GM12878 (cell line): ENCODE measurements at regions not wholly inside any gene's neighbourhood (a gene's known extent, or its start where the extent isn't known, plus 50 kb on each side); places are given as distances from the start of the nearest gene placed in this dataset.

ENCODE experiments used
- ATAC-seq: fragments of 200-7000 bp; cut with Tn5 transposase; 3 replicates; pipeline ENCODE4 v1.9.1; 2020; ENCODE audit warnings: mild to moderate bottlenecking, moderate library complexity
- BruUV-seq: library from RNA; stranded (reverse); fragments of 400-500 nt; replicated peaks from 2 replicates; lab custom pipeline; 2021; lab: Mats Ljungman, UMichigan
- CTCF ChIA-PET: fragments of 300-600 bp; sonication (Branson Sonifier 250); formaldehyde crosslinking; extraction: SDS; loops from one replicate; lab custom pipeline; 2021; ENCODE audit warnings: inconsistent platforms; lab: Yijun Ruan, JAX
- POLR2A ChIA-PET: fragments of 350-600 bp; formaldehyde crosslinking; extraction: SDS; loops from one replicate; lab custom pipeline; 2021; ENCODE audit warnings: inconsistent platforms; lab: Charles Lee
- RAD21 ChIA-PET: fragments of 300-600 bp; sonication (Branson Sonifier 250); formaldehyde crosslinking; loops from one replicate; lab custom pipeline; 2023; ENCODE audit warnings: antibody characterized with exemption; ENCODE audit not compliant: unreplicated experiment; lab: Charles Lee
- SMC1A ChIA-PET: fragments of 300-600 bp; sonication (Branson Sonifier 250); formaldehyde crosslinking; loops from one replicate; lab custom pipeline; 2023; ENCODE audit not compliant: unreplicated experiment, uncharacterized antibody; lab: Charles Lee
- DNase-seq: peaks from one replicate; pipeline ENCODE4 v3.0.0-alpha.2; 2011; ENCODE audit warnings: low read depth, low spot score
- FAIRE-seq: peaks from 3 replicates; lab custom pipeline; 2011; peaks lifted over from hg19 to GRCh38; lab: Jason Lieb, UNC
- H2AFZ ChIP-seq: 2 replicates; pipeline ENCODE4 v1.6.0; 2011; ENCODE audit warnings: low read depth, low read length, control low read depth; ENCODE audit not compliant: control insufficient read depth
- H3K27ac ChIP-seq: 2 replicates; pipeline ENCODE4 v1.5.1; 2011; ENCODE audit warnings: control low read depth; ENCODE audit not compliant: control insufficient read depth, insufficient read depth
- H3K27me3 ChIP-seq, 2 experiments: replicated peaks in 1 of 2; 2 replicates each; pipeline versions ENCODE4 v1.6.0 to v1.6.1; 2011; ENCODE audit warnings: low read length in 1 of 2; ENCODE audit not compliant: control insufficient read depth in 2 of 2, insufficient read depth in 2 of 2
- H3K36me3 ChIP-seq, 2 experiments: 2 replicates each; pipeline ENCODE4 v1.5.1; 2011; ENCODE audit warnings: low read length in 1 of 2; ENCODE audit not compliant: control insufficient read depth in 2 of 2, insufficient read depth in 2 of 2
- H3K4me1 ChIP-seq: 2 replicates; pipeline ENCODE4 v1.6.1; 2011; ENCODE audit warnings: mild to moderate bottlenecking, low read length, moderate library complexity, mixed read lengths; ENCODE audit not compliant: control insufficient read depth, insufficient read depth
- H3K4me2 ChIP-seq: 2 replicates; pipeline ENCODE4 v1.6.0; 2011; ENCODE audit warnings: control low read depth; ENCODE audit not compliant: control insufficient read depth, insufficient read depth
- H3K4me3 ChIP-seq: fragments of 200-600 bp; sonication (generic); 2 replicates; pipeline ENCODE4 v1.5.1; 2016
- H3K79me2 ChIP-seq: 2 replicates; pipeline ENCODE4 v1.6.0; 2011; ENCODE audit warnings: low read length; ENCODE audit not compliant: control insufficient read depth, insufficient read depth
- H3K9ac ChIP-seq: 2 replicates; pipeline ENCODE4 v1.8.0; 2011; ENCODE audit warnings: low read length, control low read depth, mixed read lengths; ENCODE audit not compliant: control insufficient read depth, insufficient read depth
- H3K9me3 ChIP-seq: replicated peaks from 3 replicates; pipeline ENCODE4 v1.5.1; 2011; ENCODE audit warnings: mild to moderate bottlenecking, low read length; ENCODE audit not compliant: control insufficient read depth, insufficient read depth
- H4K20me1 ChIP-seq: 2 replicates; pipeline ENCODE4 v1.6.0; 2011; ENCODE audit not compliant: control insufficient read depth, insufficient read depth
- ATF3 ChIP-seq: IDR thresholded peaks from 2 replicates; pipeline ENCODE4 v1.6.1; 2011; ENCODE audit warnings: low read depth, mild to moderate bottlenecking, low read length, moderate library complexity, borderline replicate concordance; ENCODE audit errors: extremely low read depth
- BCL11A ChIP-seq: IDR thresholded peaks from 2 replicates; pipeline ENCODE4 v1.6.1; 2011; ENCODE audit warnings: low read depth, low read length
- BRCA1 ChIP-seq: IDR thresholded peaks from 2 replicates; pipeline ENCODE4 v1.6.1; 2011; ENCODE audit warnings: low read depth, low read length, improper control_type of control experiment
- CBX5 ChIP-seq: sonication (generic); IDR thresholded peaks from 2 replicates; pipeline ENCODE4 v1.6.1; 2016; ENCODE audit warnings: low read depth, moderate library complexity, mild to moderate bottlenecking, inconsistent platforms
- DPF2 ChIP-seq: fragments of 450-650 bp; IDR thresholded peaks from 2 replicates; pipeline ENCODE4 v1.6.1; 2017; ENCODE audit warnings: mild to moderate bottlenecking
- GABPA ChIP-seq: IDR thresholded peaks from 2 replicates; pipeline ENCODE4 v1.6.1; 2014; ENCODE audit warnings: antibody characterized with exemption, low read depth, mild to moderate bottlenecking, inconsistent platforms
- MYB ChIP-seq: fragments of 150-350 bp; IDR thresholded peaks from 2 replicates; pipeline ENCODE4 v1.6.1; 2014; ENCODE audit warnings: mild to moderate bottlenecking, low read depth, low read length, borderline replicate concordance
- PBX3 ChIP-seq: IDR thresholded peaks from 2 replicates; pipeline ENCODE4 v1.6.1; 2011; ENCODE audit warnings: mild to moderate bottlenecking, low read depth, low read length, moderate library complexity; ENCODE audit not compliant: insufficient replicate concordance
- RB1 ChIP-seq: fragments of 450-650 bp; formaldehyde crosslinking; IDR thresholded peaks from 2 replicates; pipeline ENCODE4 v1.6.1; 2017; ENCODE audit warnings: mild to moderate bottlenecking, borderline replicate concordance
- STAT1 ChIP-seq: fragments of 450-650 bp; conservative IDR thresholded peaks from 2 replicates; pipeline ENCODE4 v1.6.1; 2014; ENCODE audit warnings: antibody characterized with exemption, mild to moderate bottlenecking
- WRNIP1 ChIP-seq: IDR thresholded peaks from 2 replicates; pipeline ENCODE4 v1.6.1; 2011; ENCODE audit warnings: low read depth, low read length, improper control_type of control experiment, borderline replicate concordance
- YBX1 ChIP-seq: fragments of 450-650 bp; IDR thresholded peaks from 2 replicates; pipeline ENCODE4 v1.6.1; 2016; ENCODE audit warnings: antibody characterized with exemption
- ZNF24 ChIP-seq: fragments of 450-650 bp; IDR thresholded peaks from 2 replicates; pipeline ENCODE4 v1.6.1; 2017; ENCODE audit warnings: antibody characterized with exemption, mild to moderate bottlenecking
- WGBS: methylation state at CpG from one replicate; pipeline ENCODE4 v1.1.6; 2016; ENCODE audit warnings: low lambda C conversion rate; ENCODE audit not compliant: insufficient replicate concordance, insufficient coverage; ENCODE audit errors: missing lambda C conversion rate; 5-methylcytosine and 5-hydroxymethylcytosine counted together
- in situ Hi-C: fragments of 300-500 bp; cut with MboI; formaldehyde crosslinking; loops from 9 replicates; pipeline ENCODE4 v1.14.3; 2018; ENCODE audit warnings: mixed read lengths
- intact Hi-C: fragments of 100-400 bp; cut with micrococcal nuclease; formaldehyde crosslinking; loops from one replicate; pipeline ENCODE4 v1.14.2; 2022; ENCODE audit not compliant: unreplicated experiment
- TF ChIP-seq, protein P1 (sequence below): fragments of 450-650 bp; formaldehyde crosslinking; IDR thresholded peaks from 2 replicates; pipeline ENCODE4 v1.5.0; 2022; ENCODE audit warnings: mild to moderate bottlenecking, missing genetic modification characterization
- TF ChIP-seq, protein P2 (sequence below): fragments of 450-650 bp; IDR thresholded peaks from 2 replicates; pipeline ENCODE4 v1.6.1; 2017; ENCODE audit warnings: mild to moderate bottlenecking, moderate library complexity

GRCh38 chr5:66363097-66363496 lies 219.0 kb downstream of the SREK1 start (continued):
- TF ChIP-seq, protein P1, sequence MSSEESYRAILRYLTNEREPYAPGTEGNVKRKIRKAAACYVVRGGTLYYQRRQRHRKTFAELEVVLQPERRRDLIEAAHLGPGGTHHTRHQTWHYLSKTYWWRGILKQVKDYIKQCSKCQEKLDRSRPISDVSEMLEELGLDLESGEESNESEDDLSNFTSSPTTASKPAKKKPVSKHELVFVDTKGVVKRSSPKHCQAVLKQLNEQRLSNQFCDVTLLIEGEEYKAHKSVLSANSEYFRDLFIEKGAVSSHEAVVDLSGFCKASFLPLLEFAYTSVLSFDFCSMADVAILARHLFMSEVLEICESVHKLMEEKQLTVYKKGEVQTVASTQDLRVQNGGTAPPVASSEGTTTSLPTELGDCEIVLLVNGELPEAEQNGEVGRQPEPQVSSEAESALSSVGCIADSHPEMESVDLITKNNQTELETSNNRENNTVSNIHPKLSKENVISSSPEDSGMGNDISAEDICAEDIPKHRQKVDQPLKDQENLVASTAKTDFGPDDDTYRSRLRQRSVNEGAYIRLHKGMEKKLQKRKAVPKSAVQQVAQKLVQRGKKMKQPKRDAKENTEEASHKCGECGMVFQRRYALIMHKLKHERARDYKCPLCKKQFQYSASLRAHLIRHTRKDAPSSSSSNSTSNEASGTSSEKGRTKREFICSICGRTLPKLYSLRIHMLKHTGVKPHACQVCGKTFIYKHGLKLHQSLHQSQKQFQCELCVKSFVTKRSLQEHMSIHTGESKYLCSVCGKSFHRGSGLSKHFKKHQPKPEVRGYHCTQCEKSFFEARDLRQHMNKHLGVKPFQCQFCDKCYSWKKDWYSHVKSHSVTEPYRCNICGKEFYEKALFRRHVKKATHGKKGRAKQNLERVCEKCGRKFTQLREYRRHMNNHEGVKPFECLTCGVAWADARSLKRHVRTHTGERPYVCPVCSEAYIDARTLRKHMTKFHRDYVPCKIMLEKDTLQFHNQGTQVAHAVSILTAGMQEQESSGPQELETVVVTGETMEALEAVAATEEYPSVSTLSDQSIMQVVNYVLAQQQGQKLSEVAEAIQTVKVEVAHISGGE = no peak
- TF ChIP-seq DPF2 (no peak), BCL11A (no peak), RB1 (no peak)

DNA sequence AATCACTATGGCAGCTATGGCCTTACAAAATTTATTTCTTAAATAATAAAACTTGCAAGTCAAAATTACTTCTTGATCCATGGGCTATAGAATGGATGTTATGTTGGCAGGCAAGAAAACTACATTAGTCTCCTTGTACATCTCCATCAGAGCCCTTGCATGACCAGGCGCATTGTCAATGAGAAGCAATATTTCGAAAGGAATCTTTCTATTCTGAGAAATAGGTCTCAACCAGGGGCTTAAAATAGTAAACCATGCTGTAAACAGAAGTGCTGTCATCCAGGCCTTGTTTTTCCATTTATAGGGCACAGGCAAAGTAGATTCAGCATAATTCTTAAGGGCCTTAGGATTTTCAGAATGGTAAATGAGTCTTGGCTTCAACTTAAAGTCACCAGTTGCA lies 220.1 kb downstream of the SREK1 start:
- no TSS peak for BruUV-seq
- Histone ChIP-seq H3K4me2 (no peak overlapping the region), H2AFZ (no peak overlapping the region), H3K27ac (no peak overlapping the region), H3K4me3 (no peak overlapping the region), H3K9ac (no peak overlapping the region), H3K79me2 (no peaks in the 10 kb centered on the region), H3K36me3 (no peaks in the 10 kb centered on the region), H3K27me3 (no peaks in the 10 kb centered on the region), H3K9me3 (no peaks in the 10 kb centered on the region), H4K20me1 (no peaks in the 10 kb centered on the region), H3K4me1 (no peaks in the 10 kb centered on the region)
- FAIRE-seq (no peak), DNase-seq (no peak), ATAC-seq (no peak)
- ChIA-PET SMC1A (no interaction called here), POLR2A (no interaction called here), CTCF (no interaction called here), RAD21 (no interaction called here)
- intact Hi-C loops = no loop called here
- 26% methylated on average over 2 of the region's 2 CpGs for WGBS
- in situ Hi-C loops = no loop called here
- no peak for TF ChIP-seq WRNIP1
- TF ChIP-seq STAT1 = no peak
- TF ChIP-seq ZNF24 = no peak
- no peak for TF ChIP-seq YBX1
- TF ChIP-seq ATF3 = no peak
- TF ChIP-seq CBX5 = no peak
- TF ChIP-seq BCL11A = no peak
- TF ChIP-seq BRCA1 = no peak
- no peak for TF ChIP-seq GABPA
- no peak for TF ChIP-seq PBX3
- no peak for TF ChIP-seq MYB
- TF ChIP-seq, protein P2, sequence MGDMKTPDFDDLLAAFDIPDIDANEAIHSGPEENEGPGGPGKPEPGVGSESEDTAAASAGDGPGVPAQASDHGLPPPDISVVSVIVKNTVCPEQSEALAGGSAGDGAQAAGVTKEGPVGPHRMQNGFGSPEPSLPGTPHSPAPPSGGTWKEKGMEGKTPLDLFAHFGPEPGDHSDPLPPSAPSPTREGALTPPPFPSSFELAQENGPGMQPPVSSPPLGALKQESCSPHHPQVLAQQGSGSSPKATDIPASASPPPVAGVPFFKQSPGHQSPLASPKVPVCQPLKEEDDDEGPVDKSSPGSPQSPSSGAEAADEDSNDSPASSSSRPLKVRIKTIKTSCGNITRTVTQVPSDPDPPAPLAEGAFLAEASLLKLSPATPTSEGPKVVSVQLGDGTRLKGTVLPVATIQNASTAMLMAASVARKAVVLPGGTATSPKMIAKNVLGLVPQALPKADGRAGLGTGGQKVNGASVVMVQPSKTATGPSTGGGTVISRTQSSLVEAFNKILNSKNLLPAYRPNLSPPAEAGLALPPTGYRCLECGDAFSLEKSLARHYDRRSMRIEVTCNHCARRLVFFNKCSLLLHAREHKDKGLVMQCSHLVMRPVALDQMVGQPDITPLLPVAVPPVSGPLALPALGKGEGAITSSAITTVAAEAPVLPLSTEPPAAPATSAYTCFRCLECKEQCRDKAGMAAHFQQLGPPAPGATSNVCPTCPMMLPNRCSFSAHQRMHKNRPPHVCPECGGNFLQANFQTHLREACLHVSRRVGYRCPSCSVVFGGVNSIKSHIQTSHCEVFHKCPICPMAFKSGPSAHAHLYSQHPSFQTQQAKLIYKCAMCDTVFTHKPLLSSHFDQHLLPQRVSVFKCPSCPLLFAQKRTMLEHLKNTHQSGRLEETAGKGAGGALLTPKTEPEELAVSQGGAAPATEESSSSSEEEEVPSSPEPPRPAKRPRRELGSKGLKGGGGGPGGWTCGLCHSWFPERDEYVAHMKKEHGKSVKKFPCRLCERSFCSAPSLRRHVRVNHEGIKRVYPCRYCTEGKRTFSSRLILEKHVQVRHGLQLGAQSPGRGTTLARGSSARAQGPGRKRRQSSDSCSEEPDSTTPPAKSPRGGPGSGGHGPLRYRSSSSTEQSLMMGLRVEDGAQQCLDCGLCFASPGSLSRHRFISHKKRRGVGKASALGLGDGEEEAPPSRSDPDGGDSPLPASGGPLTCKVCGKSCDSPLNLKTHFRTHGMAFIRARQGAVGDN = no peak
